ENCODE measurements at regions not wholly inside any gene's neighbourhood (a gene's known extent, or its start where the extent isn't known, plus 50 kb on each side); places are given as distances from the start of the nearest gene placed in this dataset.
A peak's percentile ranks its signal among the peaks of the same experiment; 100 is the strongest.
"Not testable (repeated sequence)": the region's sequence is repeated elsewhere in the genome, so short reads cannot be mapped to it uniquely, and the experiment has no call there.

- ATAC-seq; H3K4me3 Mint-ChIP-seq; CTCF ChIA-PET; DNase-seq; H3K27me3 Mint-ChIP-seq (ENCODE audit: low read depth); POLR2A ChIA-PET; H3K9me3 Mint-ChIP-seq (ENCODE audit: insufficient read depth): not testable (repeated sequence)
- Mint-ChIP-seq H3K4me1 (ENCODE audit: low read depth) (peaks cover 48% of the 10 kb centered on the region), H3K36me3 (ENCODE audit: low read depth) (peaks cover 17% of the 10 kb centered on the region), H3K27ac (peak overlapping the region; percentile 64)
Measured at GRCh38 chr1:228796945-228797344, 61.7 kb downstream of the RHOU start.

GRCh38 chr1:228798035-228798434, 62.8 kb downstream of the RHOU start:
- ChIA-PET POLR2A (no interaction called here), CTCF (interaction anchor here (1.1 kb wide), 1 partner anchor 63 kb away, joined by 3 read pairs; no protein-coding TSS in a partner anchor)
- Mint-ChIP-seq H3K36me3 (ENCODE audit: low read depth) (peaks cover 17% of the 10 kb centered on the region), H3K27me3 (ENCODE audit: low read depth) (no peaks in the 10 kb centered on the region), H3K27ac (no peak overlapping the region), H3K9me3 (ENCODE audit: insufficient read depth) (no peaks in the 10 kb centered on the region), H3K4me1 (ENCODE audit: low read depth) (peaks cover 57% of the 10 kb centered on the region), H3K4me3 (no peak overlapping the region)
- ATAC-seq (no peak), DNase-seq (no peak)

- H3K27ac Mint-ChIP-seq, result no peak overlapping the region
- ChIA-PET POLR2A (interaction anchor here (1.3 kb wide), 1 partner anchor 32 kb away, joined by 3 read pairs; no protein-coding TSS in a partner anchor), CTCF (interaction anchor here (1.1 kb wide), 1 partner anchor 64 kb away, joined by 3 read pairs; no protein-coding TSS in a partner anchor)
- no peak overlapping the region for H3K4me3 Mint-ChIP-seq
- H3K27me3 Mint-ChIP-seq (ENCODE audit: low read depth), result no peaks in the 10 kb centered on the region
- ATAC-seq (no peak), DNase-seq (no peak)
- H3K4me1 Mint-ChIP-seq (ENCODE audit: low read depth), result peaks cover 62% of the 10 kb centered on the region
- H3K36me3 Mint-ChIP-seq (ENCODE audit: low read depth), result peaks cover 17% of the 10 kb centered on the region
- no peaks in the 10 kb centered on the region for H3K9me3 Mint-ChIP-seq (ENCODE audit: insufficient read depth)
Measured at GRCh38 chr1:228798548-228798947, 63.3 kb downstream of the RHOU start.

GRCh38 chr1:228799924-228800323, 64.6 kb downstream of the RHOU start:
- Mint-ChIP-seq H3K4me3 (no peak overlapping the region), H3K27ac (no peak overlapping the region), H3K9me3 (ENCODE audit: insufficient read depth) (no peaks in the 10 kb centered on the region), H3K36me3 (ENCODE audit: low read depth) (peaks cover 20% of the 10 kb centered on the region), H3K27me3 (ENCODE audit: low read depth) (no peaks in the 10 kb centered on the region), H3K4me1 (ENCODE audit: low read depth) (peaks cover 74% of the 10 kb centered on the region)
- no peak for DNase-seq
- POLR2A ChIA-PET, result interaction anchor here (1.3 kb wide), 1 partner anchor 30 kb away, joined by 3 read pairs; no protein-coding TSS in a partner anchor
- CTCF ChIA-PET, result no interaction called here
- ATAC-seq, result no peak

GRCh38 chr1:228801068-228801467, 65.8 kb downstream of the RHOU start:
- Mint-ChIP-seq H3K27ac (no peak overlapping the region), H3K4me1 (ENCODE audit: low read depth) (peaks cover 83% of the 10 kb centered on the region), H3K4me3 (no peak overlapping the region), H3K36me3 (ENCODE audit: low read depth) (peaks cover 20% of the 10 kb centered on the region), H3K9me3 (ENCODE audit: insufficient read depth) (no peaks in the 10 kb centered on the region), H3K27me3 (ENCODE audit: low read depth) (no peaks in the 10 kb centered on the region)
- POLR2A ChIA-PET, result no interaction called here
- CTCF ChIA-PET, result no interaction called here
- ATAC-seq (no peak), DNase-seq (no peak)

GRCh38 chr1:228802386-228803220, 67.3 kb downstream of the RHOU start:
- Mint-ChIP-seq H3K9me3 (ENCODE audit: insufficient read depth) (no peaks in the 10 kb centered on the region), H3K4me3 (no peak overlapping the region), H3K36me3 (ENCODE audit: low read depth) (peaks cover 18% of the 10 kb centered on the region), H3K4me1 (ENCODE audit: low read depth) (peaks cover 81% of the 10 kb centered on the region), H3K27me3 (ENCODE audit: low read depth) (no peaks in the 10 kb centered on the region), H3K27ac (peak overlapping the region; percentile 2)
- POLR2A ChIA-PET, result no interaction called here
- no peak for ATAC-seq
- CTCF ChIA-PET, result interaction anchor here (1.0 to 3.8 kb wide), 2 partner anchors 9 to 22 kb away, joined by 4 to 49 read pairs; no protein-coding TSS in a partner anchor
- no peak for DNase-seq

GRCh38 chr1:228803421-228803820, 68.1 kb downstream of the RHOU start:
- Mint-ChIP-seq H3K27ac (no peak overlapping the region), H3K27me3 (ENCODE audit: low read depth) (no peaks in the 10 kb centered on the region), H3K36me3 (ENCODE audit: low read depth) (peaks cover 15% of the 10 kb centered on the region), H3K4me1 (ENCODE audit: low read depth) (peaks cover 81% of the 10 kb centered on the region), H3K9me3 (ENCODE audit: insufficient read depth) (no peaks in the 10 kb centered on the region), H3K4me3 (no peak overlapping the region)
- no peak for ATAC-seq
- ChIA-PET CTCF (interaction anchor here (1.0 to 3.8 kb wide), 3 partner anchors 10 to 29 kb away, joined by 4 to 49 read pairs (median 5); no protein-coding TSS in a partner anchor), POLR2A (interaction anchor here (1.3 to 2.4 kb wide), 2 partner anchors 8 to 9 kb away, joined by 3 to 18 read pairs; no protein-coding TSS in a partner anchor)
- no peak for DNase-seq

- no peak for DNase-seq
- POLR2A ChIA-PET, result interaction anchor here (0.8 to 2.4 kb wide), 4 partner anchors 8 to 34 kb away, joined by 3 to 18 read pairs (median 3); no protein-coding TSS in a partner anchor
- Mint-ChIP-seq H3K36me3 (ENCODE audit: low read depth) (peaks cover 15% of the 10 kb centered on the region), H3K27ac (peak overlapping the region; percentile 93), H3K4me1 (ENCODE audit: low read depth) (peaks cover 85% of the 10 kb centered on the region), H3K4me3 (no peak overlapping the region), H3K9me3 (ENCODE audit: insufficient read depth) (no peaks in the 10 kb centered on the region), H3K27me3 (ENCODE audit: low read depth) (no peaks in the 10 kb centered on the region)
- CTCF ChIA-PET, result interaction anchor here (0.9 to 3.8 kb wide), 5 partner anchors 10 to 424 kb away, joined by 3 to 49 read pairs (median 5); partner anchors contain the start of gene RHOU
- ATAC-seq, result no peak
Measured at GRCh38 chr1:228804173-228804572, 68.9 kb downstream of the RHOU start.

GRCh38 chr1:228804640-228805413, 69.5 kb downstream of the RHOU start:
- POLR2A ChIA-PET, result interaction anchor here (0.8 to 2.4 kb wide), 4 partner anchors 10 to 41 kb away, joined by 3 to 18 read pairs (median 3); no protein-coding TSS in a partner anchor
- Mint-ChIP-seq H3K27ac (peak overlapping the region; percentile 93), H3K9me3 (ENCODE audit: insufficient read depth) (no peaks in the 10 kb centered on the region), H3K4me3 (peak overlapping the region; percentile 59), H3K4me1 (ENCODE audit: low read depth) (peaks cover 86% of the 10 kb centered on the region), H3K27me3 (ENCODE audit: low read depth) (no peaks in the 10 kb centered on the region), H3K36me3 (ENCODE audit: low read depth) (peaks cover 13% of the 10 kb centered on the region)
- CTCF ChIA-PET, result interaction anchor here (0.9 to 3.8 kb wide), 7 partner anchors 10 to 423 kb away, joined by 3 to 49 read pairs (median 4); partner anchors contain the start of gene RHOU
- DNase-seq (peak; percentile 83), ATAC-seq (peak; percentile 92)

- ATAC-seq, result no peak
- no peak overlapping the region for H3K27ac Mint-ChIP-seq
- H3K4me3 Mint-ChIP-seq, result no peak overlapping the region
- peaks cover 88% of the 10 kb centered on the region for H3K4me1 Mint-ChIP-seq (ENCODE audit: low read depth)
- POLR2A ChIA-PET, result no interaction called here
- no peaks in the 10 kb centered on the region for H3K27me3 Mint-ChIP-seq (ENCODE audit: low read depth)
- peaks cover 16% of the 10 kb centered on the region for H3K36me3 Mint-ChIP-seq (ENCODE audit: low read depth)
- no peaks in the 10 kb centered on the region for H3K9me3 Mint-ChIP-seq (ENCODE audit: insufficient read depth)
- DNase-seq, result no peak
- CTCF ChIA-PET, result interaction anchor here (1.1 kb wide), 1 partner anchor 14 kb away, joined by 5 read pairs; no protein-coding TSS in a partner anchor
Measured at GRCh38 chr1:228807904-228808605, 72.8 kb downstream of the RHOU start.
